ENCODE measurements at regions not wholly inside any gene's neighbourhood (a gene's known extent, or its start where the extent isn't known, plus 50 kb on each side); places are given as distances from the start of the nearest gene placed in this dataset.

- no peak for TF ChIP-seq CTCF (IDR thresholded peaks at IDR 0.05)
- TF ChIP-seq POLR2A (IDR thresholded peaks at IDR 0.05), result no peak
These were observed 154.7 kb downstream of the KCNJ12 start for GRCh38 chr17:21530841-21531240.

All from breast epithelium (tissue), 3 donors.